ENCODE measurements at regions not wholly inside any gene's neighbourhood (a gene's known extent, or its start where the extent isn't known, plus 50 kb on each side); places are given as distances from the start of the nearest gene placed in this dataset.

- Histone ChIP-seq H3K27ac (ENCODE audit: control insufficient read depth, insufficient read depth) (no peak overlapping the region), H4K20me1 (ENCODE audit: control insufficient read depth, insufficient read depth) (no peaks in the 10 kb centered on the region), H3K9ac (ENCODE audit: control insufficient read depth, insufficient read depth, low read length) (no peak overlapping the region), H3K27me3 (replicated peaks in 1 of 2; ENCODE audit: control insufficient read depth in 2 of 2, insufficient read depth in 2 of 2, low read length in 1 of 2) (peaks cover 0 to 2% of the 10 kb centered on the region in 2 experiments; a peak in 1 of 4 replicates), H3K79me2 (ENCODE audit: control insufficient read depth, insufficient read depth, low read length) (no peaks in the 10 kb centered on the region), H3K4me2 (ENCODE audit: control insufficient read depth, insufficient read depth) (no peak overlapping the region), H3K36me3 (ENCODE audit: control insufficient read depth in 2 of 2, insufficient read depth in 2 of 2, low read length in 1 of 2) (no peaks in the 10 kb centered on the region), H2AFZ (ENCODE audit: control insufficient read depth, low read depth, low read length) (no peak overlapping the region), H3K4me1 (ENCODE audit: control insufficient read depth, insufficient read depth, low read length) (no peaks in the 10 kb centered on the region), H3K4me3 (no peak overlapping the region), H3K9me3 (replicated peaks; ENCODE audit: control insufficient read depth, insufficient read depth, low read length) (no peaks in the 10 kb centered on the region; the same call in 2 of the 3 replicates)
- ChIA-PET SMC1A (ENCODE audit: uncharacterized antibody, unreplicated experiment) (no interaction called here), RAD21 (ENCODE audit: unreplicated experiment) (no interaction called here), POLR2A (no interaction called here), CTCF (no interaction called here)
- intact Hi-C loops (cut with micrococcal nuclease; ENCODE audit: unreplicated experiment), result no loop called here
- BruUV-seq (replicated peaks), result no TSS peak
- 68% methylated on average over 35 of the region's 35 CpGs for WGBS (ENCODE audit: insufficient coverage, insufficient replicate concordance, low lambda C conversion rate, missing lambda C conversion rate)
- FAIRE-seq (no peak), ATAC-seq (no peak), DNase-seq (ENCODE audit: low read depth, low spot score) (no peak)
- in situ Hi-C loops (cut with MboI), result no loop called here
- TF ChIP-seq MYC (IDR thresholded peaks at IDR 0.05; ENCODE audit: insufficient read depth, insufficient read length, insufficient replicate concordance, low read length, severe bottlenecking) (no peak), EED (IDR thresholded peaks at IDR 0.05; ENCODE audit: low read depth) (no peak), CHD4 (IDR thresholded peaks at IDR 0.05) (no peak), ZBTB4 (CRISPR knock-in tag; IDR thresholded peaks at IDR 0.05) (no peak), PKNOX1 (IDR thresholded peaks at IDR 0.05) (no peak), POU2F2 (IDR thresholded peaks at IDR 0.05; ENCODE audit: borderline replicate concordance, low read depth, low read length) (no peak), BCL11A (IDR thresholded peaks at IDR 0.05; ENCODE audit: low read depth, low read length) (no peak), E2F8 (IDR thresholded peaks at IDR 0.05; ENCODE audit: low read depth, partially characterized antibody) (no peak), IRF4 (IDR thresholded peaks at IDR 0.05; ENCODE audit: low read depth, low read length) (no peak), SPI1 (IDR thresholded peaks at IDR 0.05; ENCODE audit: borderline replicate concordance, insufficient read depth, low read depth, low read length) (no peak), POLR2AphosphoS5 (IDR thresholded peaks at IDR 0.05; ENCODE audit: low read length) (no peak), STAT3 (IDR thresholded peaks at IDR 0.05; ENCODE audit: low read depth, low read length) (no peak)
- TF ChIP-seq, protein P1, sequence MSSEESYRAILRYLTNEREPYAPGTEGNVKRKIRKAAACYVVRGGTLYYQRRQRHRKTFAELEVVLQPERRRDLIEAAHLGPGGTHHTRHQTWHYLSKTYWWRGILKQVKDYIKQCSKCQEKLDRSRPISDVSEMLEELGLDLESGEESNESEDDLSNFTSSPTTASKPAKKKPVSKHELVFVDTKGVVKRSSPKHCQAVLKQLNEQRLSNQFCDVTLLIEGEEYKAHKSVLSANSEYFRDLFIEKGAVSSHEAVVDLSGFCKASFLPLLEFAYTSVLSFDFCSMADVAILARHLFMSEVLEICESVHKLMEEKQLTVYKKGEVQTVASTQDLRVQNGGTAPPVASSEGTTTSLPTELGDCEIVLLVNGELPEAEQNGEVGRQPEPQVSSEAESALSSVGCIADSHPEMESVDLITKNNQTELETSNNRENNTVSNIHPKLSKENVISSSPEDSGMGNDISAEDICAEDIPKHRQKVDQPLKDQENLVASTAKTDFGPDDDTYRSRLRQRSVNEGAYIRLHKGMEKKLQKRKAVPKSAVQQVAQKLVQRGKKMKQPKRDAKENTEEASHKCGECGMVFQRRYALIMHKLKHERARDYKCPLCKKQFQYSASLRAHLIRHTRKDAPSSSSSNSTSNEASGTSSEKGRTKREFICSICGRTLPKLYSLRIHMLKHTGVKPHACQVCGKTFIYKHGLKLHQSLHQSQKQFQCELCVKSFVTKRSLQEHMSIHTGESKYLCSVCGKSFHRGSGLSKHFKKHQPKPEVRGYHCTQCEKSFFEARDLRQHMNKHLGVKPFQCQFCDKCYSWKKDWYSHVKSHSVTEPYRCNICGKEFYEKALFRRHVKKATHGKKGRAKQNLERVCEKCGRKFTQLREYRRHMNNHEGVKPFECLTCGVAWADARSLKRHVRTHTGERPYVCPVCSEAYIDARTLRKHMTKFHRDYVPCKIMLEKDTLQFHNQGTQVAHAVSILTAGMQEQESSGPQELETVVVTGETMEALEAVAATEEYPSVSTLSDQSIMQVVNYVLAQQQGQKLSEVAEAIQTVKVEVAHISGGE (CRISPR knock-in tag; IDR thresholded peaks at IDR 0.05), result no peak
Measured at GRCh38 chr6:887583-888235, 194.8 kb upstream of the EXOC2 start.

Data from GM12878 (cell line).